Stomach (tissue), 4 donors: ENCODE measurements at regions not wholly inside any gene's neighbourhood (a gene's known extent, or its start where the extent isn't known, plus 50 kb on each side); places are given as distances from the start of the nearest gene placed in this dataset.

Experiments
- EP300 ChIP-seq: sonication (generic); formaldehyde crosslinking; IDR thresholded peaks from one replicate; pipeline ENCODE4 v1.6.1; 2017; ENCODE audit warnings: antibody characterized with exemption
- POLR2A ChIP-seq, 4 donors: fragments of 450-650 bp; IDR thresholded peaks; one replicate each; pipeline ENCODE4 v1.6.1; 2016; ENCODE audit warnings: antibody characterized with exemption in 4 of 4, control low read depth in 2 of 4, mild to moderate bottlenecking in 1 of 4, moderate library complexity in 1 of 4
- TF ChIP-seq, protein P1 (sequence below), 7 experiments: fragments of 450-650 bp in 4 of 7; fragments of 200-600 bp in 3 of 7; sonication (generic) in 3 of 7; IDR thresholded peaks; one replicate each; pipeline ENCODE4 v1.5.1; 2016 to 2019; ENCODE audit warnings: antibody characterized with exemption in 7 of 7, control low read depth in 2 of 7, mild to moderate bottlenecking in 1 of 7

DNA sequence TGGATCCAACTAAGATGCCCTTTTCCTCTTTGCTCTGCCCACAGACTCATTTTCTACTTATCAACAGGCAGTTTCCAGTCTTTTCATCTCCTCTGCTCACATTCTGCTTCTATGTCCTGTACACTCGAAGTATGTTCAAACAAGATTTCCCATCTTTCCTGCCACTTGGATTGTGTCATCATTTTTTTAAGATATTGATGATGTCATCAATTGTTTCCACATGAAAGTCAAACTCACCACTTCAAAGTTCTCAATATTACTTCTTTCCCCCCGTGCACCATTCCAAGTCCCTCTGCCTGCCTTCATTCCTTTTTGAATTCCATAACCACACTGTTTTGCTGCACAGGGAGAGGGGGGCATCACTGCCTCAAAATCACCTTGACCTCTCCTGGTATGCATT, 175.0 kb upstream of the RFX3 start:
- TF ChIP-seq, protein P1, sequence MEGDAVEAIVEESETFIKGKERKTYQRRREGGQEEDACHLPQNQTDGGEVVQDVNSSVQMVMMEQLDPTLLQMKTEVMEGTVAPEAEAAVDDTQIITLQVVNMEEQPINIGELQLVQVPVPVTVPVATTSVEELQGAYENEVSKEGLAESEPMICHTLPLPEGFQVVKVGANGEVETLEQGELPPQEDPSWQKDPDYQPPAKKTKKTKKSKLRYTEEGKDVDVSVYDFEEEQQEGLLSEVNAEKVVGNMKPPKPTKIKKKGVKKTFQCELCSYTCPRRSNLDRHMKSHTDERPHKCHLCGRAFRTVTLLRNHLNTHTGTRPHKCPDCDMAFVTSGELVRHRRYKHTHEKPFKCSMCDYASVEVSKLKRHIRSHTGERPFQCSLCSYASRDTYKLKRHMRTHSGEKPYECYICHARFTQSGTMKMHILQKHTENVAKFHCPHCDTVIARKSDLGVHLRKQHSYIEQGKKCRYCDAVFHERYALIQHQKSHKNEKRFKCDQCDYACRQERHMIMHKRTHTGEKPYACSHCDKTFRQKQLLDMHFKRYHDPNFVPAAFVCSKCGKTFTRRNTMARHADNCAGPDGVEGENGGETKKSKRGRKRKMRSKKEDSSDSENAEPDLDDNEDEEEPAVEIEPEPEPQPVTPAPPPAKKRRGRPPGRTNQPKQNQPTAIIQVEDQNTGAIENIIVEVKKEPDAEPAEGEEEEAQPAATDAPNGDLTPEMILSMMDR (IDR thresholded peaks at IDR 0.05), result no peak
- TF ChIP-seq EP300, result no peak
- no peak for TF ChIP-seq POLR2A (IDR thresholded peaks at IDR 0.05)
